ENCODE measurements at regions not wholly inside any gene's neighbourhood (a gene's known extent, or its start where the extent isn't known, plus 50 kb on each side); places are given as distances from the start of the nearest gene placed in this dataset.
"Not testable (repeated sequence)": the region's sequence is repeated elsewhere in the genome, so short reads cannot be mapped to it uniquely, and the experiment has no call there.

DNA sequence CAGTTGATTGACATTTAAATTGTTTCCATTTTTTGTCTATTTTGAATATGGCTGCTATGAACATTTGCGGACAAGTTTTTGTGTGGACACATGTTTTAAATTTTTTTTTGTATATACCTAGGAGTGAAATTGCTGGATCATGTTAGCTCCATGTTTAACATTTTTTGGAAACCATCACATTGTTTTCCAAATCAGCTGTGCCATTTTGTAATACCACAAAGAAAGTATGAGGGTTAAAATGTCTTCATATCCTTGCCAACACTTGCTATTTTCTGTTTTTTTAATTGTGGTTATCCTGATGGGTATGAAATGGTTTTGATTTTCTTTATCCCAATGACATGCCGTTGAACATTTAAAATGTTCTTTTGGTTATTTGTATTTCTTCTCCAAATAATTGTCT lies 52.1 kb downstream of the CARTPT start:
- no peak for DNase-seq (ENCODE audit: low read depth)

DNA sequence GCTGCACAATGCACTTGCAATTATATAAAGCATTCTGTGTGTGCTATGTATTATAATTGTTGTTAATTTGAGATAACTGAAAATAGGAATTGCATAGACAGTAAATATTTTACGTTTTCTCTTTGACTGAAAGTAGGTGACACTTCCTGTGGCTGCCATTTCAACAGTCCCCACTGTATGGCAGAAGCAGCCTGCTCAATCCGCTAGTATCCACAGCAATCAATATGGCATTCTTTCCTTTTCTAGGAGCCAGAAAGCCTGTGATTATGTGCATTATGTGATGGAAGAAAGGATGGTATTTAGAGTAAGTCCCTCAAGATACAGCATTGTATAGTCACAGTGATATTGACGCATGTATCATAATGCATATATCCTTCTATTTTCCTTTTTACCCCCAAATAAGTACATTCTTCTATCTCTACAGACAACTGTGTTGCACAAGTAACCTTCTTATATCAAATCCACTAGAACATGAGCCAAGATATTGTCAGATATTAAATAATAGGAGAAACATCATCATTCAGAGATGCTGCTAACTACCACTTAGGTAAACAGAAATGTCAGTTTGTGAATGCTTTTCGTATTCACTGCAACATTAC lies 59.7 kb downstream of the CARTPT start:
- peak; percentile 25 for DNase-seq (ENCODE audit: low read depth)

DNA sequence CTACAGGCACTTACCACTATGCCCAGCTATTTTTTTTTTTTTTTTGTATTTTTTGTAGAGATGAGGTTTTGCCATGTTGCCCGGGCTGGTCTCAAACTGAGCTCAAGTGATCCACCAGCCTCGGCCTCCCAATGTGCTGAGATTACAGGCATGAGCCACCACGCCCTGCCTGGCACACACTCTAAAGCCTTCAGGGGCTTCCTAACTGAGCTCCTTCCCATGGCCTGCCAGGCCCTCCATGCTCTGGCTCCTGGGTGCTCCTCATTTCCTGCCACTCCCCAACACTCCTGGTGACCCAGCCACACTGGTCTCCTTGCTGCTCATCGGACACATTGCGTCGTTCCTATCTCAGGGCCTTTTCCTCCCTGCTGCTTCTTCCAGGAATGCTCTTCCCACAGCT lies 61.5 kb downstream of the CARTPT start:
- DNase-seq (ENCODE audit: low read depth): no peak

DNA sequence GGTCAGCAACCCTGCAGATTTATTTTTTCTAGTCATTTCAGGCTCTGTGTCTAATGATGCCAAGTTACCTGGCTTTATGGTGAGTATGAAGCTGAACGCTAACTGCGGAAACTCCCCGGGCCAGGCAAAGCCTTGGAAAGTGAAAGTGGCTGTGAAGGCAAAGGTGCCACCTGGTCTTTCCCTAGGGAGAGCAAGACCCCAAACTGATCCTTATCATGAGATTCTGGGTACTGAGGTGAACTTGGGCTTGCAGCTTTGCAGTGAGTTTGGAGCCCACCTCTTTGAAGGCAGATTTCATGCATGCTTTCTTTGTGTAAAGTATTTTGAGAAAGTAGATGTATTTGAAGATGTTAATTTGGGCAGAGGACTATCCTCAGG lies 63.3 kb downstream of the CARTPT start:
- no peak for DNase-seq (ENCODE audit: low read depth)

DNA sequence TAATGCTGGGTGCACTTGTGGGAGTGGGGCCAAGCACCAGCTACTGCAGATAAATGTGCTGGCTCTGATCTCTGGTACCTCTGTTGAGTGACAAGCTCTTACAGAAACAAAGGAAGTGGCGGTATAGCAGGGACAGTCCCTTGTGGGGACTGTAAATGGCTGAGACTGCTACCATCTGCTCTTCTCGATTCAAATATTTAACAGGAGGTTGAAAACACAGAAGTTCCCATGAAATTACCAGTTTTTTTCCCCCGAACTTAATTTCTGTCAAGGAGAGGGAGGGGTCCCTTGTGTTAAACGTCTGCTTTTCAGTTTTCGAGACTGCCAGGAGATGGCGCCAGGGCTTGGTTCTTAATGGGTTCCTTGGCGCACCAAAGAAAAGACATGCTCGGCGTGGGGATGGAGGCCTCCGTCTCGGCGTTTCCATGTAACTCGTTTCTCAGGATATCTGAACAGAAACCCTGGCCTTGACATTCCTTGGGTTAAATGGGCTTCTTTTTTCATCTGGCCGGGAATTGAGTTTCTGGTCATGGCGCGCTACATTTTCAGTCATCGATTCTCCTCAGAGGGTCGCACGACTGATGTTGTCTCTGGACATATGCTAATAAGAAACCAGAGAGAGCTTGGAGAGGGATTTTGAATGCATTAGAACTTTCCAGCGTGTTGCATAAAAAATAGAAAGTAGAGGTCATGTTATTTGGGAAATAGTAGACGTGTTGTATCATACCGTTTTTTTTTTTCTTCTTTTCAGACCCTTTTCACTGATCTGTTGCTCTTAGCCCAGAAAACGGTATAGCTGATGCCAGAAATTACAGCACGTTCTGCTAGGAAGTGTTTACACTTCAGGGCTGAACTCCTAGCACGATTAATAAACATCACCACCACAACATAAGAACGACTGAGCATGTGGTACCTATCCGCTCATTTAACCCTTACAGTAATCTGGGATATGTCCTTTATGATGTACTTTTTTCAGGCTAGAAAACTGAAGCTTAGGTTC lies 64.0 kb downstream of the CARTPT start:
- peak; percentile 84 for DNase-seq (ENCODE audit: low read depth)

DNA sequence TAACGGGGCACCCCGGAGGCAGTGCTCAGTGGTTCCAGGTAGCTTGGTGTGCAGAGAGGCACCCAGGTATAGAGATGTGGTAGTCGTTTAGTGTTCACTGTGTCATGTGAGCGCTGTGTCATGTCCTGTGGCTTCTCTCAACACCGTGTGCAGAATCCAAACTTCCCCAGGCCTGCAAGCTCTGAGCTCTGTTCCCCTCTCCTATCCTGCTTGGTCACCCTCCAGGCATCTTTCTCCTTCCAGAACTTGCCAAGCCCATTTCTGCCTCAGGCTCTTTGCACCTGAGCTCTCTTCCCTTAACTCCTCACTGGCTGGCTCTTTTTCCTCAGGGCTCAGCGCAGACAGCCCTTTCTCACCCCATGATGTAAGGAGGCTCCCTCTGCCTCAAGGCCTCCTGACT lies 64.8 kb downstream of the CARTPT start:
- DNase-seq (ENCODE audit: low read depth): no peak

DNA sequence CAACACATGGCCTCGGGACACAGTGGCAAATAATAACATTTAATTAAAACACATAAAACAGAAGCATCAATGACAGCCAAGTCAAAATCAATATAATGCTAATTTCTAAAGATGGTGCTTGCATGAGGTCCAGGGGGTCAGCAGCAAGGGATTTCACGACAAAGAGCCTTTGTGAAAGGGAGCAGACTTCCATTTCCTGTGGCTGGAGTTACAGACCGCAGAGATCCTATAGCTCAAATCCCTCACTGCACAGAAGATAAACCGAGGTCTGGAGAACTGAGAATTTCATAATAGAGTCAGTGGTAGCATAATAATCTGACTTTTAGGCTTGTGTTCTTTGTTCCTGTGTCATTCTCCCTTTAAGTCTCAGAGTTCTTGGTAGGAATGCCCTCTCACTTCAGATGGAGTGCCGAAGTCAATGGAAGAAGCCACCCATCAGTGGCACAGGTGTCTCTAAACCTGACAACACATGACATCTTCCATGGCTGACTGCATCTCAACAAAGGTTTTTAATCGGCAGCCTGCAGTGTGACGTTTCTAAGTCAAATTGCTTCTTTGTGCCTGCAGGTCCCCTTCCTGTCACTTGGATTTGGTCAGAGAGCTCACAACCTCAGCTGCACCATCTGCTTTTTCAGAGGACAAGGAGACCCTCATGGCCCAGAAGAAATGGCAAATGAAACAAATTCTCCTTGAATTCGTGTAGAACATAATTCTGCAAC lies 67.4 kb downstream of the CARTPT start:
- no peak for DNase-seq (ENCODE audit: low read depth)

DNA sequence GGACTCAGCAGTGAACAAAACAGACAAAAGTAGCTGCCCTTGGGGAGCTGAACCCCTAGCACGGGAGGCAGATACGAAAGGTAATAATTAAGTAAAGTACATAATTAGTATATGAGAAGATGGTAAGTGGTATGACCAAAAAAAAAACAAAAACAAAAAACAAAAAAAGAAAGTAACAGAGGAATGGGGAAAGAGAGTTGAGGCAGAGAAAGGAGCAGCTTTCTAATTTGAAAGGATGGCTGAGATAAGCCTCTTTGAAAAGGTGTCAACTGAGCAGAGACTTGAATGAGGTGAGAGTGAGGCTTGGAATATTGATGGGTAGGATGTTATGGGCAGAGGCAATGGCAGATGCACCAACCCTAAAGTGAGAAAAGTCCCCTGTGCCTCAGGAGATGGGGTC lies 69.7 kb downstream of the CARTPT start:
- DNase-seq (ENCODE audit: low read depth): no peak

DNA sequence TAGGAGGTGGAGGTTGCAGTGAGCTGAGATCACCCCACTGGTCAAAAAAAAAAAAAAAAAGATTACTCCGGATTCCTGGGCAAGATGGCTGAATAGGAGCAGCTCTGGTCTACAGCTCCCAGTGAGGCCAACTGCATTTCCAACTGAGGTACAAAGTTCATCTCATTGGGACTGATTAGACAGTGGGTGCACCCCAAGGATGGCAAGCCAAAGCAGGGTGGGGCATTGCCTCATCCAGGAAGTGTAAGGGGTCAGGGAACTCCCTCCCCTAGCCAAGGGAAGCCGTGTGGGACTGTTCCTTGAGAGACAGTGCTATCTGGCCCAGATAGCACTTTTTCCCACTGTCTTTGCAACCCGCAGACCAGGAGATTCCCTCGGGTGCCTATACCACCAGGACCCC lies 70.7 kb downstream of the CARTPT start:
- DNase-seq (ENCODE audit: low read depth): no peak

DNA sequence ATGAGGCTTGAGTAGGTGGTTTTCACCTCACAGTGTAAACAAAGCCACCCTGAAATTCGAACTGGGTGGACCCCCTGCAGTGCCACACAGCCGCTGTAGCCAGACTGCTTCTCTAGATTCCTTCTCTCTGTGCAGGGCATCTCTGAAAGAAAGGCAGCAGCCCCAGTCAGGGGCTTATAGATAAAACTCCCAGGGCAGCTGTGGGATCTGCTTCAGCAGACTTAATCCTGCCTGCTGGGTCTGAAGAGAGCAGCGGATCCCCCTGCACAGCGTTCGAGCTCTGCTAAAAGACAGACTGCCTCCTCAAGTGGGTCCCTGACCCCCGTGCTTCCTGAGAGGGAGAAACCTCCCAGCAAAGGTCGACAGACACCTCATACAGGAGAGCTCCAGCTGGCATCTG lies 71.4 kb downstream of the CARTPT start:
- DNase-seq (ENCODE audit: low read depth): no peak

DNA sequence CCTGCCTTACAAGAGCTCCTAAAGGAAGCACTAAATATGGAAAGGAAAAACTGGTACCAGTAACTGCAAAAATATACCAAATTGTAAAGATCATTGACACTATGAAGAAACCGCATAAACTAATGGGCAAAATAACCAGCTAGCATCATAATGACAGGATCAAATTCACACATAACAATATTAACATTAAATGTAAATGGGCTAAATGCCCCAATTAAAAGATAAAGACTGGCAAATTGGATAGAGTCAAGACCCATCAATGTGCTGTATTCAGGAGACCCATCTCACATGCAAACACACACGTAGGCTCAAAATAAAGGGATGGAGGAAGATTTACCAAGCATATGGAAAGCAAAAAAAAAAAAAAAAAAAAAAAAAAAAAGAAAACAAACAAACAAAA lies 73.0 kb downstream of the CARTPT start:
- not testable (repeated sequence) for DNase-seq (ENCODE audit: low read depth)

DNA sequence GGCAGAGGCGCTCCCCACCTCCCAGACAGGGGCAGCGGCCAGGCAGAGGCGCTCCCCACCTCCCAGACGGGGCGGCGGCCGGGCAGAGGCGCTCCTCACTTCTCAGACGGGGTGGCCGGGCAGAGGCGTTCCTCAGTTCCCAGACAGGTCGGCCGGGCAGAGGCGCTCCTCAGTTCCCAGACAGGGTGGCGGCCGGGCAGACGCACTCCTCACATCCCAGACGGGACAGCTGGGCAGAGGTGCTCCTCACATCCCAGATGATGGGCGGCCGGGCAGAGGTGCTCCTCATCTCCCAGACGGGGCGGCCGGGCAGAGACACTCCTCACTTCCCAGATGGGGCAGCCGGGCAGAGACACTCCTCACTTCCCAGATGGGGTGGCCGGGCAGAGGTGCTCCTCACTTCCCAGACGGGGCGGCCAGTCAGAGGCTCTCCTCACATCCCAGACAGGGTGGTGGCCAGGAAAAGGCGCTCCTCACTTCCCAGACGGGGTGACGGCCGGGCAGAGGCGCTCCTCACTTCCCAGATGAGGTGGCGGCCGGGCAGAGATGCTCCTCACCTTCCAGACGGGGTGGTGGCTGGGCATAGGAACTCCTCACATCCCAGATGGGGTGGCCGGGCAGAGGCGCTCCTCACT lies 75.1 kb downstream of the CARTPT start:
- no peak for DNase-seq (ENCODE audit: low read depth)

DNA sequence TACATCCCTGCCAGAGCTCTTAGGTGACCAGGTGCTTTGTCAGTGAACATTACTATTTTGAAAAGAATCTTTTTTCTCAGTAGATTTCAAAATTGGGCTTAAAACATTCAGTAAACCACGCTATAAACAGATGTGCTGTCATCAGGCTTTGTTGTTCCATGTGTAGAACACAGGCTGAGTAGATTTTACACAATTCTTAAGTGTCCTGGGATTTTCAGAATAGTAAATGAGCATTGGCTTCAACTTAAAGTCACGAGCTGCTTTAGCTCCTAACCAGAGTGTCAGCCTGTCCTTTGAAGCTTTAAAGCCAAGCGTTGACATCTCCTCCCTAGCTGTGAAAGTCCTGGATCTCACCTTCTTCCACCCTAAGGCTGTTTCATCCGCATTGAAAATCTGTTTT lies 83.6 kb downstream of the CARTPT start:
- no peak for DNase-seq (ENCODE audit: low read depth)

DNA sequence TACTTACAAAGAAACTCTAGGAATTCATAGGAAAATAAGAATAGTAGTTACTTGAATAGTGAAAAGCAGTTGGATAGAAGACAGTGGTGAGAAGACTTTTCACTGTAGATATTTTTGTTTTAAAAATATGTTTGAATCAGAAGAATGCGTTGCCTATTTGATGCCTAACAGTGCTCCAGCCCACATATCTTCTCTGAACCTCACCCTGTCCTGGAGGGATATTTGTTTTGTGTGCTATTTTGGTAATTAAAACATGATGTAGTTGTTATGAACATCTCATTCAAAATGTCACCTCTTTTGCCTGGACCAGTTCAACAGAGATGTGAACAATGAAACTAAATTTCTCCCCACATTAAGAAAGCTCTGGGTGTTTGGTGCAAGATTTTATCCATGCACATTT lies 87.6 kb downstream of the CARTPT start:
- DNase-seq (ENCODE audit: low read depth): no peak

DNA sequence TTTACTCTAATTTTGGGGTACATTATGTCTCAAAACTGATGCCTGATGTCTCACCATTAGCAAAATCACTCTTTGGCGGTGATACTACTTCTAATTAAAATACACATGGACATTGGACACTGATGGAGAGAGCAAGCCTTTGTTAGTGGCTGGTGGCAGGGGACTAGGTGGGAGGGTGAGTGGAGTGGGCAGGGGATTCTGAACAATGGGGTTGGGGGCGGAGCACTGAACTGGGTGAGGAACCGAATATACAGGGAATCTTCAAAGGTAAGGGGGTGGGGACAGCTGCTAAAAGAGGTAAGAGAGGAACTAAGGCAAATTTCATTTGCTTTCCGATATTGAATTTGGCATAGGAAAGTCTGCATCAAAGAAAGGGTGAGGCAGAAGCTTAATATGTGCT lies 88.8 kb downstream of the CARTPT start:
- DNase-seq (ENCODE audit: low read depth): no peak

DNA sequence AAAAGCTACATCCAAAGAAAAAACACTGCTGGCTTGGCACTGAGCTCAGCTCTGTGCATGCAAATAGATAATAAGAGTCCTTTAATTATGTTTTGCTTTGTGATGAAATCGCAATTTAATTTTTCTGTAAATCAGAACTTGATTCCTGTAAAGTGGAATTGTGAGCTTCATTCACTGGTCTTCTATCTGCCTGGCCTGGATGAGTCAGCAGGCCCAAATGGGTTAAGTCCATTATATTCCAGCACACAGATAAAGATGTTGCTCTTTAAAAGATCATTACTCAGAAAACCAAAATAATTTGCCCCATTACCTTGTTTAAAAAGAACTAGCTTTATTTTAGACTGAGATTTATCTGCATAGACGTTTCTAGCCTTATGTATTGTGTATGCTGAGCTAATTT lies 90.4 kb downstream of the CARTPT start:
- no peak for DNase-seq (ENCODE audit: low read depth)

DNA sequence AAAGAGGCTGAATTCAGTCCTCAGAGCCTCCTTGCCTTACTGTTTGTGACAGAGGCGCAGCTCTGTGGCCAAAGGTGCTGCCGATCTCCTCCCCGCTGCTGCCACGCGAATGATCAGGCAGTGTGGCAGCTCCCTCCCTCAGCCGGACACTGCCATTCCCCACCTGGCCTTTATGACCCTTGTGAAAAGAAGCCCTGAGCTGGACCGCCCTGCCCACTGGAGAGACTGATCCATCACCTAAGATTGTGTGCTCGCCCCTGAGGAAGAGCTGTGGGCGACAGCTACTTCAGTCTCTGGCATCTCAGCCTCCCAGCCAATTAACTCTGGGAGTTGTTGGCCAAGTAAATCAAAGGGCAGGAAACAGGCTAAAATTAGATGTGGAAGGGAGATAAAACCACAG lies 90.9 kb downstream of the CARTPT start:
- DNase-seq (ENCODE audit: low read depth): peak; percentile 7

DNA sequence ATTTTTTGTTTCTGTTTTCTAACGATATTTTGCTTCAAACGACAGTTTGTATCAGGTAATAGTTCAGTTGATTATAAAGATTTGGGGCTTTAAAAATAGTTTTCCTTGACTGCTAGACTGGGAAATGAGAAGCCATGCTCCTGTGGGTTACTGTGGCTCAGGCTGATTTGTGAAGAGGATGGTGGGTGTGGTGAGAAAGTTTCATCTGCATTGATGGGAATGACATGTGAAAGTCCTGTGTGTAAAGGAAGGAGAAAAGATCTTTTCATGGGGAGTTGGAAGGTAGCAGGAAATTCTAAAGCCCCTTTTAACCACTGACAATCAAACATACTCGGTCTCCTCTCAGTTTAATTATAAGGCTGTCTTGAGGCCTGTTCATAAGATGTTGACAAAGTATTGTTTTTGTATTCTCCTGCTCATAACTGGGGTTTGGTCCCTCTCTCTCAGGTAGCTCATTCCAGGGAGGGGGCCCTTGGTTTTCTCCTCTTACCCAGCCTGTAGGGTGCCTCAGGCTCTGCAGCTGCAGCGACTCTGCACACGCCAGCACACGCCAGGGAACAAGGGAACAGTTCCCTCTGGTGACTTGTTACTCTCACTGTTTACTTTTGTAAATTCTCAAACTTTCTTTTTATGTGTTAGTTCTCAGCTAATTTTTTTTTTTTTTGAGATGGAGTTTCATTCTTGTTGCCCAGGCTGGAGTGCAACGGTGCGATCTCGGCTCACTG lies 91.6 kb downstream of the CARTPT start:
- no peak for DNase-seq (ENCODE audit: low read depth)

DNA sequence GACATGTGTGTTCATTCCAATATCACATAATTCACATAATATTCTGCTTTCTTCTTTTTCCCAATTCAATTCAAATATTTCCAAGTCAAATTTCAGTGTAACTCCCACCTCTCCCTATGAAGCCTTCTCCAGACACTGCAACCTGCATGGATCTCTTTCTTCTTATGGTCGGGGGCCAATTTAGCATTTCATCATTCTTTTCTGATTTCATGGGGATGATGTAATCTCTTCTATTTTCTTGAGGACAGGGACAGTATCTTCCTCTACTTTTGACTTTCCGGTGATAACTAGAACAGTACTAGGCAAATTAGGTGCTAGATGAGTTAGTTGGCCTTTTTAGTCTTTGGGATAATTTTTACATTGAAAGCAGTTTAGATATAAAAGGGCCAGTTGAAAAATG lies 92.7 kb downstream of the CARTPT start:
- DNase-seq (ENCODE audit: low read depth): no peak

DNA sequence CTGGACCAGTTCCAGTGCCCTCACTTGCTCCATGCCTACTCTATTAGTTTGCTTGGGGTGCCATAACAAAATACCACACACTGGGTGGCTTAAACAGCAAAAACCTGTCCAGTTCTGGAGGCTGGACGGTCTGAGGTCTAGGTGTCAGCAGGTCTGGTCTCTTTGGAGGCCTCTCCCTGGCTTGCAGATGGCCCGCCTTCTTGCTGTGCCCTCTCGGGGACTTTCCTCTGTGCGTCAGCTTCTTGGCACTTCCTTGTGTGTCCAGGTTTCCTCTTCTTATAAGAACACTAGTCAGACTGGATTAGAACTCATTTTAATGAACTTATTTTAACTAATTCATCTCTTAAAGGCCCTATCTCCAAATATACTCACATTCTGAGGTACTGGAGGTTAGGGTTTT lies 97.2 kb downstream of the CARTPT start:
- DNase-seq (ENCODE audit: low read depth): no peak

DNA sequence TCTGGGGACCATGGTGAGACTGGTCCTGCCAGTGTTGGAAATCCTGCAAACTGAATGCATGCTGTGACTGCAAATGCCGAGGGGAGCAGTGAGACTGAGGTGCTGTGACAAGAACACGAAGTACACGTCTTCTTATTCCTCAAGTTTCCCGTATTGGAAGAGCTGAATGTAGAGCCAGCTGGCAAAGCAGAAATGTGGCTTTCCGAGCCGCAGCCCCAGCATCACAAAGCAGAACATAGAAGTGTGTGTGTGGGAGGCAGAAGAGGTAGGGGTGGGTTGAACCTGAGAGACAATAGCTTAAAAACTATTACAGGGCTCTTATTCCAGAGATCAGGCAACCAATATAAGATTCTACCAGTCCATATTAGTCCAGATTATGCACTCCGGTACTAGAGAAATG lies 98.8 kb downstream of the CARTPT start:
- DNase-seq (ENCODE audit: low read depth): no peak
